IMR-90 (cell line): ENCODE measurements at regions not wholly inside any gene's neighbourhood (a gene's known extent, or its start where the extent isn't known, plus 50 kb on each side); places are given as distances from the start of the nearest gene placed in this dataset.
A peak's percentile ranks its signal among the peaks of the same experiment; 100 is the strongest.

Source experiments
- ATAC-seq: fragments of 200-7000 bp; cut with Tn5 transposase; 2 replicates; pipeline ENCODE4 v1.9.1; 2020; ENCODE audit warnings: low read depth, mild to moderate bottlenecking, moderate library complexity
- BruUV-seq: library from RNA; stranded (reverse); fragments of 400-500 nt; replicated peaks from 2 replicates; lab custom pipeline; 2021; lab: Mats Ljungman, UMichigan
- CTCF ChIA-PET: fragments of 300-600 bp; formaldehyde crosslinking; extraction: SDS; loops from one replicate; lab custom pipeline; 2021; ENCODE audit warnings: antibody characterized with exemption; lab: Yijun Ruan, JAX
- POLR2A ChIA-PET: fragments of 300-600 bp; sonication (Branson Sonifier 250); formaldehyde crosslinking; loops from one replicate; lab custom pipeline; 2022; ENCODE audit warnings: antibody characterized with exemption; ENCODE audit not compliant: unreplicated experiment; lab: Charles Lee
- DNase-seq: peaks from one replicate; pipeline ENCODE4 v3.0.0; 2013
- H2AFZ ChIP-seq: replicated peaks from 2 replicates; pipeline ENCODE3; 2013; ENCODE audit warnings: low read length, mild to moderate bottlenecking; ENCODE audit not compliant: poor library complexity
- H2AK5ac ChIP-seq: 2 replicates; pipeline ENCODE4 v1.6.1; 2013; ENCODE audit warnings: low read depth, low read length, inconsistent platforms
- H2AK9ac ChIP-seq: replicated peaks from 2 replicates; pipeline ENCODE3; 2013; ENCODE audit warnings: mild to moderate bottlenecking, low read depth, low read length, moderate library complexity; ENCODE audit not compliant: poor library complexity
- H2BK120ac ChIP-seq: 2 replicates; pipeline ENCODE4 v1.6.1; 2013; ENCODE audit warnings: low read depth, low read length, inconsistent platforms
- H2BK15ac ChIP-seq: 3 replicates; pipeline ENCODE4 v1.6.1; 2013; ENCODE audit warnings: low read depth, low read length, inconsistent platforms
- H2BK20ac ChIP-seq: 2 replicates; pipeline ENCODE4 v1.6.1; 2013; ENCODE audit warnings: low read depth, mild to moderate bottlenecking, inconsistent platforms, low read length, moderate library complexity
- H2BK5ac ChIP-seq: 2 replicates; pipeline ENCODE4 v1.6.1; 2013; ENCODE audit warnings: mild to moderate bottlenecking, low read depth, low read length, inconsistent platforms; ENCODE audit not compliant: poor library complexity, severe bottlenecking
- H3K14ac ChIP-seq: replicated peaks from 2 replicates; pipeline ENCODE4 v1.6.1; 2013; ENCODE audit warnings: low read depth, low read length, inconsistent platforms
- H3K18ac ChIP-seq: 2 replicates; pipeline ENCODE4 v1.6.1; 2013; ENCODE audit warnings: low read depth, low read length, control low read depth
- H3K23ac ChIP-seq: 2 replicates; pipeline ENCODE4 v1.6.1; 2013; ENCODE audit warnings: low read depth, low read length, inconsistent platforms
- H3K27ac ChIP-seq: 2 replicates; pipeline ENCODE4 v1.5.1; 2013; ENCODE audit warnings: mild to moderate bottlenecking, control low read depth, low read length; ENCODE audit not compliant: insufficient read depth
- H3K27me3 ChIP-seq: 2 replicates; pipeline ENCODE4 v1.6.1; 2013; ENCODE audit warnings: low read length; ENCODE audit not compliant: control insufficient read depth, insufficient read depth
- H3K36me3 ChIP-seq: 2 replicates; pipeline ENCODE4 v1.6.1; 2013; ENCODE audit warnings: low read length, mixed read lengths; ENCODE audit not compliant: control insufficient read depth, insufficient read depth
- H3K4ac ChIP-seq: 2 replicates; pipeline ENCODE4 v1.6.1; 2013; ENCODE audit warnings: low read depth, low read length, inconsistent platforms
- H3K4me1 ChIP-seq: 2 replicates; pipeline ENCODE4 v1.6.1; 2013; ENCODE audit warnings: low read length, mixed read lengths; ENCODE audit not compliant: control insufficient read depth, insufficient read depth
- H3K4me2 ChIP-seq: 2 replicates; pipeline ENCODE4 v1.6.1; 2013; ENCODE audit warnings: low read depth, mild to moderate bottlenecking, control low read depth, low read length, moderate library complexity
- H3K4me3 ChIP-seq: 2 replicates; pipeline ENCODE4 v1.5.1; 2013; ENCODE audit warnings: low read depth, mild to moderate bottlenecking, control low read depth, low read length, moderate library complexity; ENCODE audit not compliant: insufficient read depth
- H3K56ac ChIP-seq: 2 replicates; pipeline ENCODE4 v1.6.1; 2013; ENCODE audit warnings: low read length, inconsistent platforms; ENCODE audit not compliant: insufficient read depth; ENCODE audit errors: extremely low read depth
- H3K79me1 ChIP-seq, 2 experiments: 2 replicates each; pipeline ENCODE4 v1.6.1; 2013; ENCODE audit warnings: low read length in 2 of 2, inconsistent platforms in 1 of 2, low read depth in 1 of 2
- H3K9ac ChIP-seq: 2 replicates; pipeline ENCODE4 v1.6.1; 2013; ENCODE audit warnings: low read depth, low read length, control low read depth
- H3K9me1 ChIP-seq: 2 replicates; pipeline ENCODE4 v1.6.1; 2013; ENCODE audit warnings: low read length, inconsistent platforms; ENCODE audit not compliant: insufficient read depth
- H3K9me3 ChIP-seq: 2 replicates; pipeline ENCODE4 v1.6.1; 2013; ENCODE audit warnings: low read length; ENCODE audit not compliant: control insufficient read depth, insufficient read depth
- H4K20me1 ChIP-seq: 2 replicates; pipeline ENCODE4 v1.6.1; 2013; ENCODE audit warnings: low read length, inconsistent platforms; ENCODE audit not compliant: insufficient read depth
- H4K5ac ChIP-seq: 2 replicates; pipeline ENCODE4 v1.6.1; 2013; ENCODE audit warnings: mild to moderate bottlenecking, low read depth, low read length, control low read depth
- H4K8ac ChIP-seq, 2 experiments: 2 replicates each; pipeline ENCODE4 v1.6.1; 2013; ENCODE audit warnings: low read depth in 2 of 2, low read length in 2 of 2, control low read depth in 1 of 2, inconsistent platforms in 1 of 2
- H4K91ac ChIP-seq: 2 replicates; pipeline ENCODE4 v1.6.1; 2013; ENCODE audit warnings: low read depth, low read length, inconsistent platforms; ENCODE audit not compliant: insufficient read depth
- CEBPB ChIP-seq: IDR thresholded peaks from 2 replicates; pipeline ENCODE4 v1.6.1; 2012; ENCODE audit warnings: low read depth, low read length, improper control_type of control experiment
- CHD1 ChIP-seq: IDR thresholded peaks from 2 replicates; pipeline ENCODE4 v1.6.1; 2012; ENCODE audit warnings: low read depth, low read length, improper control_type of control experiment
- CTCF ChIP-seq: conservative IDR thresholded peaks from 2 replicates; pipeline ENCODE4 v1.5.1; 2012; ENCODE audit warnings: mild to moderate bottlenecking, low read depth, low read length, improper control_type of control experiment
- ELK1 ChIP-seq: fragments of 150-350 bp; IDR thresholded peaks from 2 replicates; pipeline ENCODE4 v1.6.1; 2016; ENCODE audit warnings: low read depth, mild to moderate bottlenecking, low read length, moderate library complexity, borderline replicate concordance
- MAZ ChIP-seq: IDR thresholded peaks from 2 replicates; pipeline ENCODE4 v1.6.1; 2012; ENCODE audit warnings: low read depth, mild to moderate bottlenecking, low read length, improper control_type of control experiment, moderate library complexity, borderline replicate concordance
- MXI1 ChIP-seq: IDR thresholded peaks from 2 replicates; pipeline ENCODE4 v1.6.1; 2012; ENCODE audit warnings: low read depth, mild to moderate bottlenecking, low read length, moderate library complexity, borderline replicate concordance
- POLR2A ChIP-seq: IDR thresholded peaks from 2 replicates; pipeline ENCODE4 v1.6.1; 2012; ENCODE audit warnings: mild to moderate bottlenecking, low read depth, low read length
- RAD21 ChIP-seq: IDR thresholded peaks from 2 replicates; pipeline ENCODE4 v1.6.1; 2012; ENCODE audit warnings: low read length, improper control_type of control experiment
- RCOR1 ChIP-seq: IDR thresholded peaks from 2 replicates; pipeline ENCODE4 v1.6.1; 2012; ENCODE audit warnings: mild to moderate bottlenecking, low read length, improper control_type of control experiment; ENCODE audit not compliant: insufficient replicate concordance
- RFX5 ChIP-seq: IDR thresholded peaks from 2 replicates; pipeline ENCODE4 v1.8.0; 2012; ENCODE audit warnings: low read depth, mild to moderate bottlenecking, low read length, moderate library complexity
- SMC3 ChIP-seq: fragments of 150-350 bp; IDR thresholded peaks from 2 replicates; pipeline ENCODE4 v1.6.1; 2016; ENCODE audit warnings: low read depth, mild to moderate bottlenecking, antibody characterized with exemption, low read length, moderate library complexity
- USF2 ChIP-seq: fragments of 150-350 bp; IDR thresholded peaks from 2 replicates; pipeline ENCODE4 v1.6.1; 2017; ENCODE audit warnings: mild to moderate bottlenecking, antibody characterized with exemption, low read length, low read depth
- WGBS, 2 experiments: methylation state at CpG; one replicate each; pipeline versions ENCODE4 v1.1.5 to v1.1.7; 2013; ENCODE audit warnings: missing lambda C conversion rate in 2 of 2; ENCODE audit not compliant: insufficient read length in 1 of 2; ENCODE audit errors: extremely low coverage in 2 of 2; 5-methylcytosine and 5-hydroxymethylcytosine counted together
- dilution Hi-C: fragments of 300-500 bp; cut with HindIII; formaldehyde crosslinking; loops from one replicate; pipeline ENCODE4 v1.14.3; 2018; ENCODE audit warnings: low sequenced_read_pairs; ENCODE audit not compliant: unreplicated experiment
- in situ Hi-C: fragments of 300-500 bp; cut with MboI; formaldehyde crosslinking; loops from 3 replicates; pipeline ENCODE4 v1.14.3; 2019; ENCODE audit warnings: low sequenced_read_pairs, inconsistent platforms, mixed read lengths
- intact Hi-C: fragments of 100-400 bp; cut with micrococcal nuclease; formaldehyde crosslinking; loops from 2 replicates; pipeline ENCODE4 v1.10.0; 2022

GRCh38 chr12:69055280-69055679 is 122.3 kb upstream of the CPM start:
- Histone ChIP-seq H2AFZ (no peak overlapping the region), H3K27me3 (no peaks in the 10 kb centered on the region), H3K4ac (peak overlapping the region; percentile 78), H3K27ac (no peak overlapping the region), H3K4me1 (peaks cover 18% of the 10 kb centered on the region), H3K9me1 (peaks cover 11% of the 10 kb centered on the region), H3K18ac (peak overlapping the region; percentile 99; the same call in 1 of the 2 replicates), H2BK20ac (peak overlapping the region; percentile 93), H3K4me2 (no peak overlapping the region), H3K9me3 (no peaks in the 10 kb centered on the region), H4K5ac (peak overlapping the region; percentile 36; the same call in 1 of the 2 replicates), H2BK120ac (peak overlapping the region; percentile 47), H4K20me1 (no peaks in the 10 kb centered on the region), H3K36me3 (no peaks in the 10 kb centered on the region), H4K91ac (peak overlapping the region; percentile 59; the same call in 1 of the 2 replicates), H2BK5ac (peak overlapping the region; percentile 55), H3K4me3 (no peak overlapping the region), H2AK5ac (peak overlapping the region; percentile 13), H3K56ac (no peak overlapping the region), H3K14ac (no peak overlapping the region; the same call in 1 of the 2 replicates), H3K23ac (no peak overlapping the region), H3K79me1 (0 out of 4 replicates have a peak, but pooled peaks cover 0 to 7% of the 10 kb centered on the region in 2 experiments), H2BK15ac (peak overlapping the region; percentile 79; the same call in 1 of the 3 replicates), H2AK9ac (peak overlapping the region; percentile 52), H3K9ac (no peak overlapping the region), H4K8ac (peak overlapping the region; percentile 13 to 79; a peak in 2 of 4 replicates)
- dilution Hi-C loops (no loop called here), intact Hi-C loops (loop anchor here (5.0 kb wide), 1 partner anchor 93 kb away; no protein-coding TSS in a partner anchor), in situ Hi-C loops (no loop called here)
- BruUV-seq: no TSS peak
- ATAC-seq (no peak), DNase-seq (no peak)
- 88% methylated on average over 1 of the region's 2 CpGs; no CpG with 5 or more reads in 1 of the 2 experiments for WGBS, 2 experiments
- CTCF ChIA-PET: interaction anchor here (0.5 kb wide), 1 partner anchor 198 kb away, joined by 4 read pairs; no protein-coding TSS in a partner anchor
- TF ChIP-seq POLR2A: no peak
- TF ChIP-seq ELK1: no peak
- no peak for TF ChIP-seq CHD1
- no peak for TF ChIP-seq RCOR1
- TF ChIP-seq MXI1: no peak
- no peak for TF ChIP-seq USF2
- no peak for TF ChIP-seq SMC3
- no peak for TF ChIP-seq CTCF
- TF ChIP-seq MAZ: no peak
- no peak for TF ChIP-seq CEBPB
- no peak for TF ChIP-seq RAD21
- no peak for TF ChIP-seq RFX5
- POLR2A ChIA-PET: no interaction called here
